Endothelial cell of umbilical vein (primary cell): ENCODE measurements at regions not wholly inside any gene's neighbourhood (a gene's known extent, or its start where the extent isn't known, plus 50 kb on each side); places are given as distances from the start of the nearest gene placed in this dataset.

Source experiments
- BruUV-seq: library from RNA; stranded (reverse); fragments of 400-500 nt; replicated peaks from 2 replicates; lab custom pipeline; 2021; lab: Mats Ljungman, UMichigan
- CTCF ChIA-PET: fragments of 300-600, 350-600 bp; sonication (Branson Sonifier 250); formaldehyde crosslinking; loops from one replicate; lab custom pipeline; 2021; ENCODE audit warnings: antibody characterized with exemption, inconsistent platforms; lab: Charles Lee
- POLR2A ChIA-PET: fragments of 300-600, 350-600 bp; sonication (Branson Sonifier 250); formaldehyde crosslinking; loops from one replicate; lab custom pipeline; 2021; ENCODE audit warnings: antibody characterized with exemption, inconsistent platforms; lab: Charles Lee
- DNase-seq: peaks from one replicate; pipeline ENCODE4 v3.0.0-alpha.2; 2011; ENCODE audit warnings: low read depth, low spot score
- FAIRE-seq: peaks from 2 replicates; lab custom pipeline; 2011; peaks lifted over from hg19 to GRCh38; lab: Jason Lieb, UNC
- H2AFZ ChIP-seq: 2 replicates; pipeline ENCODE4 v1.6.0; 2012; ENCODE audit warnings: low read depth, low read length, control low read depth, inconsistent platforms
- H3K27ac ChIP-seq: 2 replicates; pipeline ENCODE4 v1.5.1; 2011; ENCODE audit warnings: low read depth, mild to moderate bottlenecking, control low read depth, low read length, moderate library complexity; ENCODE audit not compliant: insufficient read depth
- H3K27me3 ChIP-seq, 2 experiments: 2 replicates each; pipeline versions ENCODE4 v1.6.0 to v1.6.1; 2011; ENCODE audit warnings: low read length in 2 of 2, mixed read lengths in 1 of 2; ENCODE audit not compliant: control insufficient read depth in 2 of 2, insufficient read depth in 2 of 2
- H3K36me3 ChIP-seq, 2 experiments: 2 replicates in 1 of 2; 3 replicates in 1 of 2; pipeline ENCODE4 v1.5.1; 2011; ENCODE audit warnings: low read length in 2 of 2, mild to moderate bottlenecking in 1 of 2, moderate library complexity in 1 of 2; ENCODE audit not compliant: control insufficient read depth in 2 of 2, insufficient read depth in 2 of 2; ENCODE audit errors: extremely low read depth in 1 of 2
- H3K4me1 ChIP-seq: 3 replicates; pipeline ENCODE4 v1.5.1; 2011; ENCODE audit warnings: mild to moderate bottlenecking, low read length; ENCODE audit not compliant: control insufficient read depth, insufficient read depth; ENCODE audit errors: extremely low read depth
- H3K4me2 ChIP-seq: 2 replicates; pipeline ENCODE4 v1.6.1; 2011; ENCODE audit warnings: low read length, control low read depth, mixed read lengths; ENCODE audit not compliant: insufficient read depth
- H3K4me3 ChIP-seq, 3 experiments: fragments of 200-600 bp in 1 of 3; sonication (generic), shearing (Covaris generic) in 1 of 3; replicated peaks in 1 of 3; 2 replicates each; pipeline ENCODE4 v1.5.1; 2011 to 2016; ENCODE audit warnings: control low read depth in 3 of 3, low read length in 3 of 3, mild to moderate bottlenecking in 2 of 3, inconsistent platforms in 1 of 3, low read depth in 1 of 3, moderate library complexity in 1 of 3; ENCODE audit not compliant: insufficient read depth in 1 of 3
- H3K79me2 ChIP-seq: 2 replicates; pipeline ENCODE4 v1.6.0; 2012; ENCODE audit warnings: low read length, inconsistent platforms; ENCODE audit not compliant: control insufficient read depth, insufficient read depth
- H3K9ac ChIP-seq: replicated peaks from 2 replicates; pipeline ENCODE3; 2011; ENCODE audit warnings: low read length, control low read depth; ENCODE audit not compliant: insufficient read depth; ENCODE audit errors: extremely low read depth
- H3K9me1 ChIP-seq: replicated peaks from 3 replicates; pipeline ENCODE4 v1.6.0; 2011; ENCODE audit warnings: mild to moderate bottlenecking, low read length; ENCODE audit not compliant: control insufficient read depth, insufficient read depth; ENCODE audit errors: extremely low read depth
- H3K9me3 ChIP-seq: replicated peaks from 2 replicates; pipeline ENCODE4 v1.5.1; 2012; ENCODE audit warnings: low read length, inconsistent platforms; ENCODE audit not compliant: control insufficient read depth, insufficient read depth
- H4K20me1 ChIP-seq: replicated peaks from 2 replicates; pipeline ENCODE3; 2011; ENCODE audit warnings: mild to moderate bottlenecking, low read length; ENCODE audit not compliant: control insufficient read depth, insufficient read depth; ENCODE audit errors: extremely low read depth
- EZH2 ChIP-seq: IDR thresholded peaks from 2 replicates; pipeline ENCODE4 v1.6.1; 2012; ENCODE audit warnings: borderline replicate concordance, low read depth, mild to moderate bottlenecking, moderate library complexity, low read length, inconsistent platforms; ENCODE audit not compliant: severe bottlenecking
- FOS ChIP-seq: IDR thresholded peaks from 2 replicates; pipeline ENCODE4 v1.6.1; 2011; ENCODE audit warnings: mild to moderate bottlenecking, low read length, moderate library complexity, borderline replicate concordance; ENCODE audit not compliant: insufficient read depth
- GATA2 ChIP-seq: IDR thresholded peaks from 2 replicates; pipeline ENCODE4 v1.7.0; 2011; ENCODE audit warnings: low read depth, mild to moderate bottlenecking, moderate library complexity, mixed read lengths, low read length; ENCODE audit not compliant: insufficient read length, insufficient read depth
- JUN ChIP-seq: IDR thresholded peaks from 2 replicates; pipeline ENCODE4 v1.6.1; 2011; ENCODE audit warnings: borderline replicate concordance, low read depth; ENCODE audit not compliant: insufficient read length, insufficient read depth
- MAX ChIP-seq: IDR thresholded peaks from 2 replicates; pipeline ENCODE4 v1.6.1; 2011; ENCODE audit not compliant: insufficient read depth, insufficient read length
- MYC ChIP-seq: IDR thresholded peaks from one replicate; pipeline ENCODE4 v1.6.1; 2011; ENCODE audit warnings: mild to moderate bottlenecking, low read depth, low read length
- POLR2A ChIP-seq: IDR thresholded peaks from 2 replicates; pipeline ENCODE4 v1.6.1; 2012; ENCODE audit warnings: low read depth, mild to moderate bottlenecking, control low read depth, low read length
- POLR2AphosphoS5 ChIP-seq: IDR thresholded peaks from 2 replicates; pipeline ENCODE4 v1.6.1; 2012; ENCODE audit warnings: low read depth, mild to moderate bottlenecking, control low read depth, low read length, moderate library complexity; ENCODE audit not compliant: insufficient read depth
- dilution Hi-C: fragments of 300-500 bp; cut with MboI; formaldehyde crosslinking; loops from one replicate; pipeline ENCODE4 v1.15.0; 2019; ENCODE audit warnings: low sequenced_read_pairs; ENCODE audit not compliant: extremely low pct_ligation_motif_present
- intact Hi-C: fragments of 100-400 bp; cut with micrococcal nuclease; formaldehyde crosslinking; loops from one replicate; pipeline ENCODE4 v1.10.0; 2022
- TF ChIP-seq, protein P1 (sequence below), 2 donors: IDR thresholded peaks; 1 replicate in 1 of 2; 2 replicates in 1 of 2; pipeline ENCODE4 v1.5.1; 2011; ENCODE audit warnings: low read length in 2 of 2, mild to moderate bottlenecking in 2 of 2, moderate library complexity in 2 of 2, control low read depth in 1 of 2, inconsistent platforms in 1 of 2, low read depth in 1 of 2; ENCODE audit not compliant: insufficient read depth in 1 of 2; ENCODE audit errors: extremely low read depth in 1 of 2

- no peaks in the 10 kb centered on the region for H3K27me3 ChIP-seq
- H3K79me2 ChIP-seq, result no peaks in the 10 kb centered on the region
- no TSS peak for BruUV-seq
- no peak overlapping the region for H3K9ac ChIP-seq
- H3K4me1 ChIP-seq, result no peaks in the 10 kb centered on the region
- intact Hi-C loops, result no loop called here
- POLR2A ChIA-PET, result no interaction called here
- TF ChIP-seq EZH2 (no peak), POLR2AphosphoS5 (no peak), FOS (no peak)
- TF ChIP-seq, protein P1, sequence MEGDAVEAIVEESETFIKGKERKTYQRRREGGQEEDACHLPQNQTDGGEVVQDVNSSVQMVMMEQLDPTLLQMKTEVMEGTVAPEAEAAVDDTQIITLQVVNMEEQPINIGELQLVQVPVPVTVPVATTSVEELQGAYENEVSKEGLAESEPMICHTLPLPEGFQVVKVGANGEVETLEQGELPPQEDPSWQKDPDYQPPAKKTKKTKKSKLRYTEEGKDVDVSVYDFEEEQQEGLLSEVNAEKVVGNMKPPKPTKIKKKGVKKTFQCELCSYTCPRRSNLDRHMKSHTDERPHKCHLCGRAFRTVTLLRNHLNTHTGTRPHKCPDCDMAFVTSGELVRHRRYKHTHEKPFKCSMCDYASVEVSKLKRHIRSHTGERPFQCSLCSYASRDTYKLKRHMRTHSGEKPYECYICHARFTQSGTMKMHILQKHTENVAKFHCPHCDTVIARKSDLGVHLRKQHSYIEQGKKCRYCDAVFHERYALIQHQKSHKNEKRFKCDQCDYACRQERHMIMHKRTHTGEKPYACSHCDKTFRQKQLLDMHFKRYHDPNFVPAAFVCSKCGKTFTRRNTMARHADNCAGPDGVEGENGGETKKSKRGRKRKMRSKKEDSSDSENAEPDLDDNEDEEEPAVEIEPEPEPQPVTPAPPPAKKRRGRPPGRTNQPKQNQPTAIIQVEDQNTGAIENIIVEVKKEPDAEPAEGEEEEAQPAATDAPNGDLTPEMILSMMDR (IDR thresholded peaks at IDR 0.05; ENCODE audit: extremely low read depth in 1 of 2, insufficient read depth in 1 of 2, low read depth in 1 of 2, low read length in 2 of 2), result no peak
- no peak overlapping the region for H3K4me3 ChIP-seq
- DNase-seq, result no peak
- no peak for FAIRE-seq
- H3K4me2 ChIP-seq, result no peak overlapping the region
- no peaks in the 10 kb centered on the region for H4K20me1 ChIP-seq
- dilution Hi-C loops, result no loop called here
- CTCF ChIA-PET, result no interaction called here
- H2AFZ ChIP-seq, result no peak overlapping the region
- H3K9me3 ChIP-seq, result no peaks in the 10 kb centered on the region
- no peaks in the 10 kb centered on the region for H3K9me1 ChIP-seq
- H3K27ac ChIP-seq, result no peak overlapping the region
- no peaks in the 10 kb centered on the region for H3K36me3 ChIP-seq
Observed at GRCh38 chrX:42140320-42140719, 217.0 kb upstream of the CASK start.

- Histone ChIP-seq H2AFZ (no peak overlapping the region), H3K79me2 (no peaks in the 10 kb centered on the region), H3K36me3 (no peaks in the 10 kb centered on the region), H3K9me3 (no peaks in the 10 kb centered on the region), H3K4me3 (no peak overlapping the region), H3K4me1 (no peaks in the 10 kb centered on the region), H3K9ac (no peak overlapping the region), H3K27ac (no peak overlapping the region), H4K20me1 (no peaks in the 10 kb centered on the region), H3K4me2 (no peak overlapping the region), H3K9me1 (no peaks in the 10 kb centered on the region), H3K27me3 (no peaks in the 10 kb centered on the region)
- dilution Hi-C loops (no loop called here), intact Hi-C loops (no loop called here)
- DNase-seq (no peak), FAIRE-seq (no peak)
- POLR2A ChIA-PET, result no interaction called here
- TF ChIP-seq MYC (no peak), POLR2AphosphoS5 (no peak), GATA2 (no peak), JUN (no peak), POLR2A (no peak), FOS (no peak), MAX (no peak), EZH2 (no peak)
- TF ChIP-seq, protein P1 (IDR thresholded peaks at IDR 0.05; ENCODE audit: extremely low read depth in 1 of 2, insufficient read depth in 1 of 2, low read depth in 1 of 2, low read length in 2 of 2), result no peak
- CTCF ChIA-PET, result no interaction called here
- BruUV-seq, result no TSS peak
Observed at GRCh38 chrX:42135583-42136228, 212.4 kb upstream of the CASK start.
